ENCODE measurements at regions not wholly inside any gene's neighbourhood (a gene's known extent, or its start where the extent isn't known, plus 50 kb on each side); places are given as distances from the start of the nearest gene placed in this dataset.

DNA sequence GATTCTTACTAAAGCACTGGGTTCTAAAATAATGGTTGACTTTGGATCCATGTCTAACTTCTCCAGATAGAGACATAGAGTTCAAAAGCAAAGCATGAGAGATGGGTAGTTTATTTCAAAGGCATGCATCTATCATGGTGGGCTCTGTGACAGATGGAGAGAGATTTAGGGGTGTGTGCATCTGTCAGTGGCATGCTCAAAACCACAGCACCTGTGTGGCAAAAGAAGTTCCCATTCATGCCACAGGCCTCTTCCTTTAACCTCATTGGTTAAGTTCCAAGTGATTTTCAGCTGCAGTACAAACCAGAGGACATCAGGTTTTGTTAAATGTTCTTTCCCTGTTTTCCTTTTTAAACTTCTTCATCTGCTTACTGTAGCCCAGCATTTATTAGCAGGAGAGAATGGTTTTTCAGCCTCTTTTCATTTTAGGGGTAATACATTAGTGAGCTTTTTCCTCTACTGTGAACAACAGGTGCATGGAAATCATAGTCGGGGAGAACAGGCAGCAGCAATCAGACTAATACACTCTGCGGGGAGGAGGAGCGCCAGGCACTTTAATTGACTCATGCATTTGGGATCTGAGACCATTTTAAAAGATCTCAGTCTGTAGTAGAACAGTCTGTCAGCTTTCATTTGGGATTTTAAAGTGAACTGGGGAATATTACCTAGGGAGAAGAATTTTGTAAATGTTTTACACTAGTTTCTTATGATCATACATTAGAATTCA, 52.4 kb upstream of the UPP2 start:
- no peak for DNase-seq

DNA sequence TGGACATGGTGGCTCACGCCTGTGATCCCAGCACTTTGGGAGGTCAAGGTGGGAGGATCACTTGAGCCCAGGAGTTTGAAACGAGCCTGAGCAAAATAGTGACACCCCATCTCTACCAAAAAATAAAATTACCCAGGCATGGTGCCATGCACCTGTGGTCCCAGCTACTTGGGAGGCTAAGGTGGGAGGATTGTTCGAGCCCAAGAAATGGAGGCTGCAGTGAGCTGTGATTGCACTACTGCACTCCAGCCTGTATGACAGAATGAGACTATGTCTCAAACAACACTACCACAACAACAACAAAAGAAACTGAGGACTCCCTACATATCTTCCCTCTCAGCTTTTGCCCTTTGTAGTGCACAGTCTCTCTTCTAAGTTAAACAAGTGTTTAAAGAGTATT, 53.3 kb upstream of the UPP2 start:
- DNase-seq: no peak

DNA sequence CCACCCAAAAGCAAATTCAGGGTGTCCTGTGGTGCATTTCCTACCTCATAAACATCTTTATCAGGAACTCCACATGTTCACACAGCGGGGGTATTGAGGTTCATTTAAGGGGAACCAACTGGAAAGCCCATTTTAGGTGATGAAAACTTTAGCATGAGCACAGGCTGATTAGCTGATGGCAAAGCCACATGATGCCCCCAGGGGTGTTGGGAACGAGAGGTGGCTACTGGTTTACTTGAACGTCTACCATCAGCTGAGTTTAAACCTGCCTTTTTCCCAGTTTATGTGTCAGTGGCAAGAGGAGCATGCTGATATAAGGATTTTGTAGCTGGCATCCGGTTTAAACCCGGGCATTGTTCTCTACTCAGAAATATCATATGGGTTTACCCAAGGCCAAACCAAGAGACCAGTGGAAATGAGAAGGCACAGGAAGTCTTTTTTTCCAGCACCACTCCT, 54.5 kb upstream of the UPP2 start:
- DNase-seq: no peak

DNA sequence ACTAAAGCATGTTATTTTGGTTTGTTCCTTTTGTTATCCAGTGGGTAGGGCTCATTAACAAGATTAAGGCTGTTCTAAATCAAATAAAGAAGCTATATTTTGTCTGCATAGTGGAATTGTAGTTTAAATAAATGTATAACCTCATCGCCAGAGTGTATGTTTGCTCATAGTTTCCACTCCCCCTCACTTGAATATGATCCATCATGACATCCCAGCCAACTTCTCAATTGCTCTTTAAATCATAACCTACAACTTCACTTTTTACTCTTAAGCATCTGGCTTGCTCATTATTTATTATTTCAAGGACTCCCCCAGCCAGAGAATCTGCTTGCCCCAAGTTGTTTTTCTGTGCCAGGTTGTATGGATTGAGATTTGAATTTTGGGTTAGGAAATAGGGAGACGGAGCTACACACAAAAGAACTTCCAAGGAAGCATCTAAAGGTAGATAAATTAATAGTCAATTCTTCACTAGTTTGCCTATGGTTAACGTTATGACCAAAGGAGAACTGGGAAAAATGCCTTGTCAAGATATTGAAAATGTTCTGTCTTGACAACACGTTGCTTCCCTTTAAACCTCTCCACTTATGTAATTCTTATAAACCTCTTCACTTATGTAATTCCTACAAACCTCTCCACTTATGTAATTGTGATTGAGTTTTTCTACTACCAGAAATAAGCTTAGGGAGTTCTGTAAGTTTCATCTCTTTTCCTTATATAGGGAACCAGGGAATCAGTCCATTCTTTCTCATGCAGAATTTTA, 55.4 kb upstream of the UPP2 start:
- peak; percentile 84 for DNase-seq

DNA sequence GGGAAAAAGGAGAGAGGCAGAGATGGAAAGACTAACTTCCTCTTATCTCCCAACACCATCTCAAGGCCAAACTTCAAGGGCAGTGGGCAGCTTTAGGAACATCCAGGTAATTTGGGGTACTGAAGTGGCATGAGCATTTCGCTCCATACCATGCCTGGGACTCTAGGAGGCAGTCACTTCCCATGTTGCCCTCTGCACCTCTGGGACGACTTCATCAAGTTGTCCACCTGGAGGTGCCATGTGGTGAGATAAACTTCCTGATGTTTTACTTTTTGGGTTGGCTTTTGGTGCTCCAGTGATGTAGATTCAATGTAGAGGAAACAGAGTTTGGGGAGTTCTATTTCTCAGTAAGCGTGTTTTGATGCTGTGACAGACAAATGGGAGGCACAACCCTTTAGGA, 56.3 kb upstream of the UPP2 start:
- DNase-seq: no peak

DNA sequence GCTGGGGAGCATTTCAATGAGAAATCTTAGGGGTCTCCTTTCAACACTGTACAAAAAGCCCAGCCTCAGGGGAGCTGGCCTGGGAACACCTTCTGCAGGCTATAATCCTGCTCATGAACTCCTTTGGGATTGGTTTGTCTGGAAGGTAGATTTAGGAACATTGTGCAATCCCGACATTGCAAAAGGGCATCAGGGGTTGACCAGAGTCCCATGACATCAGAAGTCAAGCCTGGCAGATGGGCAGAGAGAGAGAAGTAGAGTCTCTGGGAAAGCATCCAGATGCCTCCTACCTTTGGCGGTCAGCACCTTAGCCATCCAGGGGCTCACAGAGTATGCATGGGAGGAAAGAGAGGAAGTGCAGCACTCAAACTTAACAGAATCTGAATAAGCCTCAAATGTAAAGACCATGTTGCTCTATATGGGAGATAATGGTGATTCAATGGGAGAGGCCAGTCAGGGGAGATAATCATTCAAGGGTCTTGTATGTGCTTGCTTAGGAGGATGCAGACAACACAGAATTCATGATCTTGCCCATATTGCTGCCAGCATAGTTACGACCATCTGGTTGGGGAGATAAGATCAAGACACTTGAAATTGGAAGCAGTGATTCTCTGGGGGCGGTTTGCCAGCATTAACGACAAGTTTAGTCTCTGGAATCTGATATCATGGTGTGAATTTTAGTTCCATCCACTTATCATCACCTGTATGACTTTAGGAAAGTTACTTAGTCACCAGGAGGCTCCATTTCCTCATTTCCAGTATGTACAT, 58.3 kb upstream of the UPP2 start:
- DNase-seq: no peak

DNA sequence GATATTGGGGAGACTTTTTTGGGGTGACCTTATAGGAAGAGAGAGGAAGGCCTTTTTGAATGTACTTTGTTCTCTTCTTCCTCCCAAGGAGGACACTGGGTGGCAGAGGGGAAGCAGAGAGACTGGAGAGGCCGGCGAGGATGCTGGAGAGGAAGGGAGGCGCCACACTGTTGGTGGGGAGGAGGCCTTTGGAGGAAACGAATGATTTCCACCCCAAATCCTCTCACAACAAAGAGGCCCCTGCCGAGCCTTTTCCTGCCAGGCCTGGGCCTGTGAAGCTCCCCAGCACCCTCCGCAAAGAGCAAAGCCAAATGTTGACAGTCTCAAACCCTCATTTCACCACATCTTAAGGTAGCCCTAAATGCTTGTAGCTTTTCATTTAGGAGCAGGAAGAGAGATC, 59.0 kb upstream of the UPP2 start:
- DNase-seq: no peak

DNA sequence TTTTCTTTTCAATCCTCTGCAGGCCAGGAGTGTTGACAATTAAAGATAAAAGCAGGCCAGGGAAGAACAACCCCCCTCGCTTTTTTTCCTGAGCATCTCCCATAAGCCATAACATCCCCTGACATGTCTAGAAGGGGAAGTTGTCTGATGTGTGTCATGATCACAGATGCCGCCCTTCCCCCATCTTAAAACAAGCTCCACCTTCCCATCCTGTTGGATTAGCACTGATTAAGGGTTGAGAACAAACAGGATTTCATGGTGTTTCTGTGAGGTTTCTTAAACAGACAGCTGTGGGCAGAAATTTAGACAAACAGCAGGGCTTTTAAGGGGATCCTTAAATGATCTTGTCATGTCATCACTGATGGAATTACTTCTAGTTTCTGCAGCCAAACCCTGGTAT, 59.4 kb upstream of the UPP2 start:
- DNase-seq: no peak

DNA sequence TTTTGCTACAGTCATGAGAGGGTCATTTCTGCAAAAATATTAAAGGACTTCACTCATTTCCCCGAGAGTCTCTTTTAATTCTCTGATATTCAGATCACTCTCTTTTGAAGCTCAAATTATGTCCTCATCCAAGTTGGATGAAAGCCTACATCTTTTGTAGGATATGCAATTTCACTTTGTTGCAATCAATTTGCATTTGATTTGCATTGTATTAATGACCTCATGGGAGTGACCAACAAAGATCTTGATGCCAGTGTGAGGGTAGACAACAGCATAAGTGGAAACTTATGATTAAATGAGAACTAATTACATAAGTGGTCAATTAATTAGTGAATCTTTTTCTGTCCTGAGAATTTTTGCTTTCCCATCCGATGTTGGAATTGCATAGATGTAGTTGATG, 60.3 kb upstream of the UPP2 start:
- no peak for DNase-seq

DNA sequence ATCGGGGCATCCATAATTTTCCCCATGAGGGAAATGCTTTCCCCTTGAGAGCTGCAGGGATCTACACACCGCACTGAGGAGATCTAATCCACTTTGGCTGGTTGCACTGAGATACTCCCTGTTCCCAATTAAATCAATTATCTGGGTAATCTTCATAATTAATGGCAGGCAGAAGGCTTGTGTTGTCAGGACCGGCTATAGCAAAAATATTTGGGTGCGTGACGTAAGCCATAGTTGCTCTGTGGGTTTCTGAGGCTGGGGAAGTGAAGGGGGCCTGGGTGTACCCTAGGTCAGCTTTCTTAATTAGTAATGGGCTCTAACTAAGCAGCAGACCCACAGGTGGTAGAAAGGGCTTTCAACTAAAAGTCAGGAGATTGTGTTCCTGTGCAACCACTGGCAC, 62.8 kb upstream of the UPP2 start:
- DNase-seq: no peak

DNA sequence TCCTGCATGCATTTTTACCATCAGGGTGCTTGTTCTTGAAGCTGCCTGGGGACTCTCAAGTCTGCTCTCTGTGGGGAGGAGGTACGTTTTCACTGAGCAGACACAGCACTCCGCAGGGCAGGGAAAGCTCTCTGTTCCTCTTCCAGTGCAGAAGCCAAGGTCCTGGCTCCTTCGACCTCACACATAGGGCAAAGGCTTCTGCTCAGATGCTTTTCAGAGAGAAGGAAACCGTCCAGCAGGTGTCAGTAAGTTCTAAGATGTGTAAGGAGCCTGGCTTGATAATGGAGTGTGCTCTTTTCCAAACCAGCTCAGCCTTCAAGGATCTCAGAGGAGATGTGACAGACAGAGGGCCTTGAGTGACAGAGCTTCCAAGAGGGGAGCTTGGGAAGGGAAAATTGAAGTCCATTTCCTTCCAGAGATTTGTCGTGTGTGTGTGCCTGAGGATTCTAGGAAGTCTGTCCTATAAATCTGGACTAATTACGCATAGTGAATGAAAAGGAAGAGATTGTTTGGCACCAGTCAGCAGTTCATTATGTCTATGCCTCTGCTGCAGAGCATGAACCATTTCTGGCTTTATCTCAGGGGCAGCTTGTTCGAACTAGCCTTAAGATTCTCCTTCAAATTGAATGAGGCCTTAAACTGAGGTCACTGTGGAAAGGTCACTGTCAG, 67.3 kb upstream of the UPP2 start:
- no peak for DNase-seq

DNA sequence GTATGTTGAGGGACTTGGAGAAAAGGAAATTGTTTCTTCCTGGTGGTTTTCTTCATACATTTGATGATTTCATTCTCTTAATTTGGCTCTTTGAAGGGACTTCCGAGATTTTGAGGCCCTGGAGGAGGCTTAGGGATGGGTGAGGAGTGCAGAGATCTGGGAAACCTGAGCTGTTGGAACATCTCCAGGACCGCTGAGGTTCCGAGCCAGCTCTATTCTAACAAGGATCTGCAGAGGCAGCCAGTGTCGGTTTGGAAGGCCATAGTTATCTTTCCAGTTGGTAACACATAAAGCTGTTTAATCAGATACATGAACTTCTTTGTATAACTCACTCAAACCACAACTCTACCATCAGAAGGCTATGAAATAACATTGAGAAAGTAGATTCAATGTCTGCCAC, 70.3 kb upstream of the UPP2 start:
- DNase-seq: no peak

DNA sequence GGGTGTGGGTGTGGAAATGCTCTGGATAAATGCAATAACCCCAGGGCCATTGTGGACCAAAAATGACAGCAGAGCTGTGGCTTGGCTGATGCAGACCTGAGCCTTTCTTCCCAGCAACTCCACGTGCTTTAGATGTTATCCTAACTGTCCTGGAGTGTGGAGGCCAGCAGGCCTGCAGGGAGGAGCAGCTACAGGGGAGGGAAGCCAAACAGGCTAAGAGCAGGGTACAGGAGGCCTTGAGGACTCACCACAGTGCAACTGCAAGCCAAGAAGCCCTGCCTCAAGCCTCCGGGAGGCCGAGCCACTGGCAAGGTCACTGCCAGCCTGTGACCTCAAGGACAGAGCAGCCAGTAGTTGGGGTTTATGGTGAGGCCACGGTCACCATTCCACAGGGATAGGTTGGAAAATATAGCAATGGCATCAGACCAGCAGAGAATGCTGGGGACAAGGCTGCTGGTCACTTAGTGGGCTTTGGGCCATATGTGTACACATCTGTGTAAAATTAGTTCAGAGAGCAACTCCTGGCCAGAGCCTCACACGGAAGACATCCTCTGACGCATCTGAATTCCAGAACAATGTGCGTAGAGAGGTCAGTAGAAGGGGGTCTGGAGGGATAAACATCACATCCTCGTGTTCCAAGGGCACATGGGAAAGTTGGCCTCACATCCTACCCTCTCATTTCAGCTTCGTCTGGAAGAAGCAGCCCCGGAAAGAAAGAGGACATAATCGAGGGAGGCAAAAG, 76.2 kb upstream of the UPP2 start:
- DNase-seq: no peak

DNA sequence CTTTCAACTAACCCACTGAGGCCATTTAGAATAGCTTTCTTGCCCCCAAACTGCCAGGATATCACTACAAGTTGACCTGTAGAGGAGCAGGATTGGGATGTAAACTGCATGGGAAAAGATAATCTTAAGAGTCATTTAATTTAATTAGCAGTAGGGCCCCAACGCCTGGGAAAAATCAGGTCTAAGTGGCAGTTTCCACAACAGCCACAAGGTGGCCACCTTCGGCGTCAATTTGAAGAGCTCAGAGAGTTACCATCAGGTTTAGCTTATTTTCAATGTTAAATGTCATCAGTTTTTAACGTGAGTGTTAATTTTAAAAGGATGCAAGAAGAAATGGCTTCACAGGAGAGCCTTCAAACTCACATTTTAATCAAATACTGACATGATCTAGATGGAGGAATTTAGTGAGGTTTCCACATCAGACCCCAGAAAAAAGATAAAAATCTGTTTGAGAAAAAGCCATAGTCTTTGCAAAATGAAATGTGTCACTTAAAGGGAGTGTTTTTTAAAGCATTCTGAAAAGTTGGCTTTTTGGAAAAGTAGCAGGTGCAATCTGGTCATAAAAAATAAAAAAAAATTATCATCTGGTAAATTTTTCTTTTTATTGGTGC, 77.3 kb upstream of the UPP2 start:
- DNase-seq: no peak

DNA sequence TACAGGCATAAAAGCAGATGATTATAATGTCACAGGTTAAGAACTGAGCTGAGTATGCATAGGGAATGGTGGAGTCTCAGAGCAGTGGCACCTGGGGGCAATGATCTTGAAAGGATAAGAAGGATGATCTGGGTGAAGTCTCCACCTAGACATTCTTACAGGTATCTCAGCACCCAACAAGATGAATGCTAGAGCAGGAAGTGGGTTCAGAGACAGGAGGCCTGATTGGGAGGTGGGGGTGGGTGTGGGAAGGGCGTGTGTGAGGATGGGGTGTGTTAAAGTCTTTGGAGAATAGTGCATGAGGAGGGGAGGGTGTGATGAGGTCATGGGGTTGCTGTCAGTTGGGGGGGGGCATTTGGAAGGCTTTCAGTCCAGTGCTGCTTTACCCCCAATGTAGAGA, 78.8 kb upstream of the UPP2 start:
- no peak for DNase-seq

DNA sequence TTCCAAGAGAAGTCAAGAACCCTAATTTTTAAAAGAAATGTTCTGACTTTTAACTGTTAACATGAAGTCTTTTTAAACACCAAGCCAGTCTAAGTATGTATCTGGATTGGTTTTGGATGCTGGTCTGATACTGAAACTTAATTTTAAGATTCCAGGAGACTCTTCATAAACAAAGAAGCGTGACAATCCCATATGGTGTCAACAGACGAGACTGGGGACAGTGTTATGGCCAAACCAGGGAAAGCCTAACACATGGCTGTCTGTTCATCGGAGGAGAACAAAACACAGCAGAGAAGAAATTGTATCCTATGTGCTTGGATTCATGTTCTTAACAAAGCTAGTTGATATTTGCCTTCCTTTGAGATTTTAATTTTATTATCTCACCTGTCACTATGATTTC, 80.5 kb upstream of the UPP2 start:
- DNase-seq: no peak

DNA sequence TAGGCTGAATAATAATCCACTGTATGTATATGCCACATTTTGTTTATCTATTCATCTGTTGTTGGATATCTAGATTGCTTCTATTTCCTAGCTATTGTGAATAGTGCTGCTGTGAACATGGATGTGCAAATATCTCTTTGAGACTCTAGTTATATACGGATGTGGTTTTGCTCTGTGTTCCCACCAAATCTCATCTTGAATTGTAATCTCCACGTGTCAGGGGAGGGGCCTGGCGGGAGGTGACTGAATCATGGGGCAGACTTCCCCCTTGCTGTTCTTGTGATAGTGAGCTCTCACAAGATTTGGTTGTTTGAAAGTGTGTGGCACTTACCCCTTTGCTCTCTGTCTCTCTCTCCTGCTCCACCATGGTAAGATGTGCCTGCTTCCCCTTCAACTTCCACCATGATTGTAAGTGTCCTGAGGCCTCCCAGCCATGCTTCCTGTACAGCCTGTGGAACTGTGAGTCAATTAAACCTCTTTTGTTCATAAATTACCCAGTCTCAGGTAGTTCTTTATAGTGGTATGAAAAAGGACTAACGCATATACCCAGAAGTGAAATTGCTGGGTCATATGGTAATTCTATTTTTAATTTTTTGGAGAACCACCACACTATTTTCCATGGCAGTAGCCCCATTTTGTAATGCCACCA, 86.1 kb upstream of the UPP2 start:
- no peak for DNase-seq

DNA sequence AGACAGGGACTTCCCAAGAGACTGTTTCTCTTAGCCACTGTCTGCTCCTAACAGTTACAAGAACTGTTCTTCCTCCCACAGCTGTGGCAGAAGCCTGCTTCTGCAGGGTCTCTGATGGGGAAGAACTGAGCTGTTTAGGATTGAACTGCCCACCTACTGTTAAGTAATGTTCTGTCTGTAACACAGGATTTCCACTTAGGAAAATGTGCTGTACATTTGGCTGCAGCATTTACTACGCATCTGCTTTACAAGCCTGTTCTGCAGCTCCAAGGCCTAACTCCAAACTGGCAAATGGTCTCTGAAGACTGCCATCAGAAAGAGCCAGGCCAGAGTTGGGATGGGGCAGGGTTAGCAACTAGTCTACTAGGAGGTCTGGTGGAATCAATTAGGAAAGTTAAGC, 87.8 kb upstream of the UPP2 start:
- DNase-seq: peak; percentile 65

DNA sequence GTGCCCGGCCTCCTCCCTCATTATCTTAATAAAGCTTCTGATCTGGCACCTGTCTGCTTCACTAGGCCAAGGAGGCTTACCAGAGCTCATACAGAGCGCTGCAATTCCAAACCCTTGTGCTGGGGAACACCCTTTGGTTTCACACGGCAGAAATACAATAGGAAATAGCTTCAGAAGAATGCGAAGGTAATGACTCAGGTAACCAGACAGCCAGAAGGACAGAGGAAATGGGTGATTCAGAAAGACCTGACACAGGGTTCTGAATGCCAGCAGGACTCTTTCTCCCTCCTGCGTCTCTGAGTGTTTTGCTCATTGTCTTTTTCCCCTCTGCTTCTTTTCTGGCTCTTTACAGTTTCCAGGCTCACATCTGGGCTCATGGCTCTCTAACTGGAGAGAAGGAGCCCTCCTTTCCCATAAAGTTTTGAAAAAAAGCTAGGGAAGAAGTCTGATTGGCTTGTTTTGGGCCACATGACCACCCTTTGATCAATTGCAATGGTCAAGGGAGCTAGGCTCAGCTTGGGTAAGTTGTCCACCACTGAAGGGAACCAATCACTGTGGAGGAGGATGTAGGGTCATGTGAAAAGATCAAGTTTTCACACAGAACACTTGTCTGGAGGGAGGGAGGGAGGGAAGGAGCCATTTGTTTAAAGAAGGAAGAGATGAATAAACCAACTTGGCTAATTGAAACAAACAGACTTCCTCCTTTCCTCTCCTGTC, 90.5 kb upstream of the UPP2 start:
- DNase-seq: no peak

DNA sequence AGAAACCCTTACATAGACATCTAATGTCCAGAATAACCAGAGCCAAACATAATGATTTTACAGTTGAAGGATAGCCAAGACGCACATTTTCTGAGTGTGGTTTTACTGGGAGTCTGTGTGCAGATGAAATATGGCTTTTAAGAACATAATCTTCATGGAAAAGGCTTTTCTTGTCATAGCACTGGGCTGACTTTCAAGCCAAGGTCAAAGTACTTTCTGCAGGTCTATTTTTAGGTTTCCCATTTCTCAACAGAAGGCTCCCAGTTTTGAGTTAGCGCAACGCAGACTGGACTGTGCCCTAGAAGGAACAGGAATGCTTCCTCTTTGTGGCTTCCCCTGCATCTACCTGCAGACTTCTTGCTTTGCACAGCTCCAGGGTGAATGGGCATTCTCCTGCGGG, 92.3 kb upstream of the UPP2 start:
- no peak for DNase-seq

Measured in muscle of arm (tissue), 1 donor.